Upper lobe of right lung (tissue), 1 donor: ENCODE measurements at regions not wholly inside any gene's neighbourhood (a gene's known extent, or its start where the extent isn't known, plus 50 kb on each side); places are given as distances from the start of the nearest gene placed in this dataset.

ENCODE experiments used
- ATAC-seq: fragments of 200-7000 bp; cut with Tn5 transposase; one replicate; pipeline ENCODE4 v1.9.1; 2020; ENCODE audit warnings: mild to moderate bottlenecking, moderate library complexity
- DNase-seq: peaks from one replicate; pipeline ENCODE4 v3.0.0-alpha.2; 2020
- H3K27ac ChIP-seq: fragments of 200-600 bp; one replicate; pipeline ENCODE4 v1.8.0; 2022
- H3K27me3 ChIP-seq: fragments of 200-600 bp; one replicate; pipeline ENCODE4 v1.8.0; 2022; ENCODE audit warnings: mild to moderate bottlenecking
- H3K36me3 ChIP-seq: fragments of 200-600 bp; one replicate; pipeline ENCODE4 v1.8.0; 2022
- H3K4me1 ChIP-seq: fragments of 200-600 bp; one replicate; pipeline ENCODE4 v1.8.0; 2022
- H3K4me3 ChIP-seq: fragments of 200-600 bp; one replicate; pipeline ENCODE4 v1.8.0; 2022; ENCODE audit warnings: mild to moderate bottlenecking
- H3K9me3 ChIP-seq: fragments of 200-600 bp; one replicate; pipeline ENCODE4 v1.8.0; 2022
- CTCF ChIP-seq: fragments of 200-600 bp; IDR thresholded peaks from one replicate; pipeline ENCODE4 v1.8.0; 2022; ENCODE audit warnings: antibody characterized with exemption
- intact Hi-C: fragments of 100-400 bp; cut with DNase I; formaldehyde crosslinking; loops from one replicate; pipeline ENCODE4 v1.11.0; 2022
- donor health status: DM: no; HTN: yes; CAD: no; lungs with severe emphysema.

DNA sequence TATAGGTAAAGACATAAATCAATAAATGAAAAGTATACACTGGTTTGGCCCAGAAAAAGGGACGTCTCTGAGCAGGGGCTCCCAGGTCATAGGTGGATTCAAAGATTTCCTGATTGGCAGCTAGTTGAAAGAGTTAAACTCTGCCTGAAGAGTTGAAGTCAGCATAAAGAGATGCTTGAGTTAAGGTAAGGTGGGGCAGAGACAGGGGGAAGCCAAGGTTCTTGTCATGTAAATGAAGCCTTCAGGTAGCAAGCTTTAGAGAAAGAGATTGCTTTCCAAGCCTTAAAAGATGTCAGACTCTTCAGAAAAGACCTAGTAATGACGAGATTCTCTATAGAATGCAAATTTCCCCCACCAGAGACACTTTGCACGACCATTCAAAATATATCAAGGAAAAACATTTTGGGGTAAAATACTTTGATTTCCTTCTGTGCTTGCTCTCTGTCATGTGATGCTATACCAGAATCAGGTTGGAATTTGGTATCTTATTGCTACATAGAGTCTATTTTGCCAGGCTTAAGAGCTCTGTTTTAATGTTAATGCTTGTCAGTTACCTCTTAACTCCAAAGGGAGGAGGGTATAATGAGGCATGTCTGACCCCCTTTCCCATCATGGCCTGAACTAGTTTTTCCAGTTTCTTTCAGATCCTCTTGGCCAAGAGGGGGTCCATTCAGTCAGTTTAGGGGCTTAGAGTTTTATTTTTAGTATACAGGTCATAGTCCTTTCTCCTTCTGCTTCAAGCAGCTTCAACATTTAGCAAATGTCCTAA, 429.6 kb downstream of the ADRA2A start:
- intact Hi-C loops = no loop called here
- no peak for TF ChIP-seq CTCF
- Histone ChIP-seq H3K36me3 (no peaks in the 10 kb centered on the region), H3K4me3 (no peak overlapping the region), H3K27ac (no peak overlapping the region), H3K4me1 (no peaks in the 10 kb centered on the region), H3K27me3 (no peaks in the 10 kb centered on the region), H3K9me3 (no peaks in the 10 kb centered on the region)
- DNase-seq (no peak), ATAC-seq (no peak)

DNA sequence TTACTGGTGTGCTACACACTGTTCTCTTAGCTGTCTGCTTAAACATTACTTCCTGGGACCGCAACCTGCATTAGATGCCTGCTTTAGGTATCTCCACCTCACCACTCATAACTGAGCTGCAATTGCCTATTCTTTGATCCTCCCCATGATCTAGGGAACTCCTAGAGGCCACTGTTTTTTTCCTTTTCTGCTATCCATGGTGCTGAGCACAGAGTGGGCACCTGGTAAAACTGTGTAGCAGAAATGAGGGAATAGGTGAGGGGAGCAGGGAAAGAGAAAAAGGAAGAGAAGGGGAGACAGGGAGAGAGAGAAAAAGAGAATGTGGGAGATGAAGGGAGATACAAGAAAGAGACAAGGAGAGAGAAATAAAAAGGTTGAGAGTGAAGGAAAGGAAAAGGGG, 434.9 kb downstream of the ADRA2A start:
- Histone ChIP-seq H3K27me3 (no peaks in the 10 kb centered on the region), H3K36me3 (no peaks in the 10 kb centered on the region), H3K27ac (no peak overlapping the region), H3K9me3 (no peaks in the 10 kb centered on the region), H3K4me1 (no peaks in the 10 kb centered on the region), H3K4me3 (no peak overlapping the region)
- ATAC-seq (no peak), DNase-seq (no peak)
- intact Hi-C loops = no loop called here
- TF ChIP-seq CTCF = no peak

DNA sequence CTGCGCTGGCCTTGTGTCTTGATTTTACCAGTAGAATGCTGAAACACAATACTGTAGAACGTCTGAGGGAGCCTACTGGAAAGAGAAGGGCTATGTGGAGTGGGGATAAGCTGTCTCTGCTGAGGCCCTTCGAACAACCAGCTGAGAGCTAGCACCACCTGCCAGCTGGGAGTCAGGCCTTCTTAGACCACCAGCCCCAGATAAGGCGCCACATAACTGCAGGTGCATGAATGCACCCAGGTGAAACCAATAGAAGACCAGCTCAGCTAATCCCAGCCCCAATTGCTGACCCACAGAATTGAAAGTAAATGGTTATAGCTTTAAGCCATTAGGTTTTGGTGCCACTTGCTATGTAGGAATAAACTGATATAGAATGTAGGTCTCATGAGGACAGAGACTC, 438.4 kb downstream of the ADRA2A start:
- no peak overlapping the region for H3K4me3 ChIP-seq
- H3K36me3 ChIP-seq = no peaks in the 10 kb centered on the region
- DNase-seq (no peak), ATAC-seq (no peak)
- H3K27me3 ChIP-seq = no peaks in the 10 kb centered on the region
- intact Hi-C loops = no loop called here
- no peaks in the 10 kb centered on the region for H3K4me1 ChIP-seq
- no peak for TF ChIP-seq CTCF
- no peak overlapping the region for H3K27ac ChIP-seq
- H3K9me3 ChIP-seq = no peaks in the 10 kb centered on the region

- H3K4me3 ChIP-seq = no peak overlapping the region
- no peak overlapping the region for H3K27ac ChIP-seq
- no peak for TF ChIP-seq CTCF
- no peaks in the 10 kb centered on the region for H3K36me3 ChIP-seq
- no peaks in the 10 kb centered on the region for H3K4me1 ChIP-seq
- intact Hi-C loops = no loop called here
- H3K27me3 ChIP-seq = no peaks in the 10 kb centered on the region
- no peak for DNase-seq
- H3K9me3 ChIP-seq = no peaks in the 10 kb centered on the region
- ATAC-seq = no peak
These were observed 438.9 kb downstream of the ADRA2A start for GRCh38 chr10:111515706-111516105.

- no peaks in the 10 kb centered on the region for H3K4me1 ChIP-seq
- no peak overlapping the region for H3K27ac ChIP-seq
- ATAC-seq = no peak
- no peak overlapping the region for H3K4me3 ChIP-seq
- H3K9me3 ChIP-seq = no peaks in the 10 kb centered on the region
- intact Hi-C loops = no loop called here
- no peaks in the 10 kb centered on the region for H3K27me3 ChIP-seq
- H3K36me3 ChIP-seq = no peaks in the 10 kb centered on the region
- no peak for TF ChIP-seq CTCF
- no peak for DNase-seq
These were observed 439.3 kb downstream of the ADRA2A start for GRCh38 chr10:111516144-111516543.

- TF ChIP-seq CTCF = no peak
- H3K36me3 ChIP-seq = no peaks in the 10 kb centered on the region
- intact Hi-C loops = no loop called here
- H3K4me3 ChIP-seq = no peak overlapping the region
- no peak for ATAC-seq
- no peak overlapping the region for H3K27ac ChIP-seq
- no peaks in the 10 kb centered on the region for H3K9me3 ChIP-seq
- H3K4me1 ChIP-seq = no peaks in the 10 kb centered on the region
- H3K27me3 ChIP-seq = no peaks in the 10 kb centered on the region
- no peak for DNase-seq
These were observed 445.3 kb downstream of the ADRA2A start for GRCh38 chr10:111522141-111522540.
